ENCODE measurements at regions not wholly inside any gene's neighbourhood (a gene's known extent, or its start where the extent isn't known, plus 50 kb on each side); places are given as distances from the start of the nearest gene placed in this dataset.

DNA sequence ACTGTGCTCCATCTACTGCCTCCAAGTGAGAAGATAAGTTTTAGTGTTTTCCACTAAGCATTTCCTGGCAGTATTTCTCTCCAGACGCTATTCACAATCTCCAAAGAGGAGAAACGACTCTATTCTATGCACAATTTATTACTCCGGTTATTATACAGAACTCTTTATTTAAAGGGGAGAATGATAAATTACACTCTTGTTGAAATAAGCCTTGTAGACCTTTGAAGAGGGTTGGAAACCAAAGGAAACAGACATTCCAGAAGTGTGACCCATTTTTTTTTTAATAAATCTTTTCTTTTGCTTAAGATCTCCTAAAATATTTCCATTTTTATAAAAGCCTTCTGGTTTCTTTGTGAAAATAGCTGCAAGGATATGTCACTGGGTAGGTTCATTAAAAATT lies 76.1 kb upstream of the HDAC9 start:
- DNase-seq (ENCODE audit: low read depth in 2 of 2): no peak
- TF ChIP-seq, protein P1, sequence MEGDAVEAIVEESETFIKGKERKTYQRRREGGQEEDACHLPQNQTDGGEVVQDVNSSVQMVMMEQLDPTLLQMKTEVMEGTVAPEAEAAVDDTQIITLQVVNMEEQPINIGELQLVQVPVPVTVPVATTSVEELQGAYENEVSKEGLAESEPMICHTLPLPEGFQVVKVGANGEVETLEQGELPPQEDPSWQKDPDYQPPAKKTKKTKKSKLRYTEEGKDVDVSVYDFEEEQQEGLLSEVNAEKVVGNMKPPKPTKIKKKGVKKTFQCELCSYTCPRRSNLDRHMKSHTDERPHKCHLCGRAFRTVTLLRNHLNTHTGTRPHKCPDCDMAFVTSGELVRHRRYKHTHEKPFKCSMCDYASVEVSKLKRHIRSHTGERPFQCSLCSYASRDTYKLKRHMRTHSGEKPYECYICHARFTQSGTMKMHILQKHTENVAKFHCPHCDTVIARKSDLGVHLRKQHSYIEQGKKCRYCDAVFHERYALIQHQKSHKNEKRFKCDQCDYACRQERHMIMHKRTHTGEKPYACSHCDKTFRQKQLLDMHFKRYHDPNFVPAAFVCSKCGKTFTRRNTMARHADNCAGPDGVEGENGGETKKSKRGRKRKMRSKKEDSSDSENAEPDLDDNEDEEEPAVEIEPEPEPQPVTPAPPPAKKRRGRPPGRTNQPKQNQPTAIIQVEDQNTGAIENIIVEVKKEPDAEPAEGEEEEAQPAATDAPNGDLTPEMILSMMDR (IDR thresholded peaks at IDR 0.05; ENCODE audit: low read depth, low read length): no peak

DNA sequence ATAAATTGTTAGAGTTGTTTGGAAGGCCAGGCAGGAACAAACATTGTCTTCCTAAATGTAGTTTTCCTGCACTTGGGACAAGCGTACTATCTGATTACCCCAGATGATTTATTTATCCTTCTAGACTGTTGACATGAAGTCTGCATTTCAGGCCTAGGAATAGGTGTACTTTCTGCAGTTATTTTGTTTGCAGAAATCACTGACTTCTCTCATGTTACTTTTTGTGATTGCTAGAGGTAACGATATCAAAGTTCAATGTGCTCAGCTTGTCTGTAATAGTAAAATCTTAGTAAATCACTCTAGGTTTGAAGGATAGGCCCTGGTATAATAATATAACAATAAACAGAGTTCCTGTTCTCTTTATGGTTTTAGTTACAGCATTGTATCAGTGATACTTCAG lies 75.4 kb upstream of the HDAC9 start:
- DNase-seq (ENCODE audit: low read depth in 2 of 2): no peak
- TF ChIP-seq, protein P1 (IDR thresholded peaks at IDR 0.05; ENCODE audit: low read depth, low read length): no peak

More for the DNA sequence above, 76.1 kb upstream of the HDAC9 start:
- no peak overlapping the region for H3K4me3 ChIP-seq (replicated peaks in 1 of 2; ENCODE audit: low read depth in 2 of 2, low read length in 2 of 2)

DNA sequence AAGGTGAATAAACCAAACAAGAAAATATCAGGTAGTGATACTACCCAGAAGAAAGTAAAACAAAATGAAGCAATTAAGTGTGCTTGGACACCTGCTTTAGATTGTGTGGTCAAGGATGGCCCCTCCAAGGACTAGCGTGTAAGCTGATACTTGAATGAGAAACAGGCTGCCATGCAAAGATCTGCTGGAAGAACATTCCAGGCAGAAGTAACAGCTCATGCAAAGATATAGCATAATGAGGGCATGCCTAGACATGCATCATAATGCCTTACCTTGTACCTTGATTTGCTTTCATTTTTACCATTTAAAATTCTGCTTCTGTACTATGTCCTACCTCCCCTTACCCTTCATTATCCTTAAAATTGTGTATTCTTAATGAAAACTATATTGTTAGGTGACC lies 74.8 kb upstream of the HDAC9 start:
- TF ChIP-seq, protein P1 (IDR thresholded peaks at IDR 0.05; ENCODE audit: low read depth, low read length): no peak
- DNase-seq (ENCODE audit: low read depth in 2 of 2): no peak
- H3K4me3 ChIP-seq (replicated peaks in 1 of 2; ENCODE audit: low read depth in 2 of 2, low read length in 2 of 2): no peak overlapping the region

More for the DNA sequence above, 75.4 kb upstream of the HDAC9 start:
- no peak overlapping the region for H3K4me3 ChIP-seq (replicated peaks in 1 of 2; ENCODE audit: low read depth in 2 of 2, low read length in 2 of 2)

DNA sequence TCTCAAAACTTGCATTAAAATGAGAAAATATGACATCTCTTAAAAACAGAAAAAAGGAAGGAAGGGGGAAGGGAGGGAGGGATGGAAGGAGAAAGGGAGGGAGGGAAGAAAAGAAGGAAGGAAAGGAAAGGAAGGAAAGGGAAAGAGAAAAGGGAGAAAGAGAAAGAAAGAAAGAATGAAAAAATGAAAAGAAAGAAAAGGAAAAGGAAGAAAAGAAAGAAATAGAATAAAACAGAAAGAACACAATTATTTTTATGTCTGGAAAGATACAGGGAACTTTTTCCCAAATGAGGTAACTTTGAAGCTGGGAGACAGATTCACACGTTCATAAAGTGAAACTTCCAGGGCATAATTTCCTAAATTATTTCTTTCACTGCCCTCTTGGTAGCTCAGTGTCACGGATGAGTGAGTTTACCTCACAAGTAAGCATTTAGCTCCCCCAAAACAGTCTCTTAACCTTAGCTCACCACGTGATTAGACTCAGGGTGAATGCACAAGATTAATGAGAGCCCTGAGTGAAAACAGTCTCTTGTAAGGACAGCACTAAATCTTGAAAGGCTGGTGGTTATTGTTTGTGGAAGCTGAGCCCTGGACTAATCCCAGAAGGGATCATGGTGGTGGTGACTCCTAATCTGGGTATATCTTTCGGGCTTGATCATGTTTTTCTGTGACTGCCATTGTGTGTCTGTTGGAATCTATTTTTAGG lies 74.1 kb upstream of the HDAC9 start:
- H3K4me3 ChIP-seq (replicated peaks in 1 of 2; ENCODE audit: low read depth in 2 of 2, low read length in 2 of 2): no peak overlapping the region
- TF ChIP-seq, protein P1 (IDR thresholded peaks at IDR 0.05; ENCODE audit: low read depth, low read length): no peak
- DNase-seq (ENCODE audit: low read depth in 2 of 2): no peak

DNA sequence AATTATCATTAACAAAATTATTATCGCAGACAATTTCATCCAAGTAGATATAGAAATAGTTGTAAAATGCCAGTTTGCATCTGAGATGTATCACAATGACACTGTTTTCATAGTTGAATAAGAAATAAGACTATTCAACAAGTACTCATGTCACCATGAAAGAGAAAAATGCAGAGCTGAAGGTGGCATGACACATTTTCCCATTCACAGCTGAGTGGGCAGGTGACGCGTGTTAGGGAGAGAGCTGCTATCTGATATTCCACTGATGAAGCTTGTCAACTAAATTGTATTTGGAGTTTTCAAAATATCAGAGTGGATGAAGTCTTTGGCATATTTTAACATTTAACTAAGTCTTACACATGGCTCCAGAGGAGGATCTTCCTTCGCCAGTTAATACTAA lies 70.3 kb upstream of the HDAC9 start:
- no peak overlapping the region for H3K4me3 ChIP-seq (replicated peaks in 1 of 2; ENCODE audit: low read depth in 2 of 2, low read length in 2 of 2)

DNA sequence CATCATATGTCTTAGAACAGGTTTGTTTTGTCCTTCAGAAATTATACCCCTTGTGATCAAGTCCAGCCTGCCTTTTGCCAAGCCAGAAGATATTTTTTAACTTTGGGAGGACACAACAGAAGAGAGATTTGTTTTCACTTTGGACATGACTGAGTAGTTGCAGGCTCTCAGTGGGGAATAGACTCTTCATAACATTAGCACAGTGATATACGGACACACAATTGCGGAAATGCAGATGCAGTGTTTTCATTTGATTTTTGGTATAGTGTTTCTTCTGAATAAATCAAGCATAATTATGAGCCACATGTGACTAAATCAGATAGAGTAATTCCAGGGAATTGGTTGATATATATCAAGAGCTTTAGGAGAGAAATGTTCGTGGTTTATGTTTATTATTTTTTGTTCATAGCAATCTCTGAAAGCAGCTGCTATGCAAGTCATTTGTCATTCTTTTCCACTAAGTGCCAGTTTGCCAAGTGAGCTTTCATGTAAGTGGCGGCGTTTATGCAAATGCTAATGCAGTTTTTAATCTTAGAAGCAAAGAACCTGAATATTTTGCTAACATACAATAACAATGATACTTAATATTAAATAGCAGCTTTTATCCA lies 69.6 kb upstream of the HDAC9 start:
- TF ChIP-seq, protein P1 (IDR thresholded peaks at IDR 0.05; ENCODE audit: low read depth, low read length): no peak
- no peak for DNase-seq (ENCODE audit: low read depth in 2 of 2)
- no peak overlapping the region for H3K4me3 ChIP-seq (replicated peaks in 1 of 2; ENCODE audit: low read depth in 2 of 2, low read length in 2 of 2)

More for the DNA sequence above, 70.3 kb upstream of the HDAC9 start:
- DNase-seq (ENCODE audit: low read depth in 2 of 2): no peak
- TF ChIP-seq, protein P1 (IDR thresholded peaks at IDR 0.05; ENCODE audit: low read depth, low read length): no peak

Data from cardiac fibroblast (primary cell).